ENCODE measurements at regions not wholly inside any gene's neighbourhood (a gene's known extent, or its start where the extent isn't known, plus 50 kb on each side); places are given as distances from the start of the nearest gene placed in this dataset.

- Mint-ChIP-seq H3K9me3 (peaks cover 7% of the 10 kb centered on the region), H3K27ac (no peak overlapping the region), H3K4me3 (no peak overlapping the region), H3K27me3 (no peaks in the 10 kb centered on the region), H3K4me1 (ENCODE audit: low read depth) (no peaks in the 10 kb centered on the region), H3K36me3 (ENCODE audit: low read depth) (no peaks in the 10 kb centered on the region)
Measured at GRCh38 chr14:86802726-86803125, 1190.3 kb downstream of the GALC start.

DNA sequence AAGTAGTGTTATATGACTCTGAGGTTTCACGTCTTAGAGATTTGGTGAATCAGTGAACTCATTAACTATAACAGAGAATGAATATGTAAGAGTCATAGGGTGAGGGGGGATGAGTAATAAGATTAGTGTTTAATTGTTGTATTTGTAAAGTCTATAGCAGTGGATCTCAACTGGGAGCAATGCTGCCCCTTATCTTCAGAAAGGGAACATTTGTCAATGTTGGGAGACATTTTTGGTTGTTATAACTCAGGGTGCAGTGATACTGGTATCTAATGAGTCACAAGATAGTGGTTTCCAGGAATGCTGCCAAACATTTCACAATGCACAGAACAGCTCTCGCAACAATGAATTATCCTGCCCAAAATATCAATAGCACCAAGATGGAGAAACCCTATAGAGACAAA is 1193.7 kb downstream of the GALC start:
- peaks cover 11% of the 10 kb centered on the region for H3K9me3 Mint-ChIP-seq
- H3K27ac Mint-ChIP-seq = no peak overlapping the region
- no peak overlapping the region for H3K4me3 Mint-ChIP-seq
- H3K4me1 Mint-ChIP-seq (ENCODE audit: low read depth) = no peaks in the 10 kb centered on the region
- H3K36me3 Mint-ChIP-seq (ENCODE audit: low read depth) = no peaks in the 10 kb centered on the region
- H3K27me3 Mint-ChIP-seq = no peaks in the 10 kb centered on the region

GRCh38 chr14:86798330-86798729 is 1194.7 kb downstream of the GALC start:
- Mint-ChIP-seq H3K36me3 (ENCODE audit: low read depth) (no peaks in the 10 kb centered on the region), H3K4me3 (no peak overlapping the region), H3K9me3 (peaks cover 12% of the 10 kb centered on the region), H3K4me1 (ENCODE audit: low read depth) (no peaks in the 10 kb centered on the region), H3K27ac (no peak overlapping the region), H3K27me3 (no peaks in the 10 kb centered on the region)

- no peaks in the 10 kb centered on the region for H3K27me3 Mint-ChIP-seq
- H3K9me3 Mint-ChIP-seq = peaks cover 15% of the 10 kb centered on the region
- no peaks in the 10 kb centered on the region for H3K4me1 Mint-ChIP-seq (ENCODE audit: low read depth)
- H3K4me3 Mint-ChIP-seq = no peak overlapping the region
- H3K36me3 Mint-ChIP-seq (ENCODE audit: low read depth) = no peaks in the 10 kb centered on the region
- no peak overlapping the region for H3K27ac Mint-ChIP-seq
Measured at GRCh38 chr14:86797075-86797351, 1196.0 kb downstream of the GALC start.

GRCh38 chr14:86796221-86797074 is 1196.5 kb downstream of the GALC start:
- H3K27ac Mint-ChIP-seq = no peak overlapping the region
- no peaks in the 10 kb centered on the region for H3K27me3 Mint-ChIP-seq
- H3K4me1 Mint-ChIP-seq (ENCODE audit: low read depth) = no peaks in the 10 kb centered on the region
- no peak overlapping the region for H3K4me3 Mint-ChIP-seq
- H3K36me3 Mint-ChIP-seq (ENCODE audit: low read depth) = no peaks in the 10 kb centered on the region
- peaks cover 15% of the 10 kb centered on the region for H3K9me3 Mint-ChIP-seq

DNA sequence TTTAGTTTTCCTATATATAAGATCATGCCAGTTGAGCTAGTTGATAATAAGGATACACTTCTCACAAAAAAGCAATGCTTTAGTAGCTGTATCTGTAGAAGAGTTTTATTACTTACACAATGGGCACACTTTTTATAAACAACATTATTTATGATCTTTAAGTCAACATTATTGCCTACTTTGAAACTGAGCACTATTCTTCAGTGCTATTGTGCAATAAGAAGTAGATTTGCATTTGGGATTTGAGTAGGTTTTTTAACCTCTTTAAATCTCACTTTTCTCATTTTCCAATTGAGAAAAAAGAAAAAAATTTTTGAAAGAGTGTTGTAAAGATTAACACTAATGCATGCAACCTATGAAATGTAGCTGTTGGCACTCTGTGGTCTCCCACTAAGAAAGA is 1198.3 kb downstream of the GALC start:
- Mint-ChIP-seq H3K36me3 (ENCODE audit: low read depth) (no peaks in the 10 kb centered on the region), H3K27ac (no peak overlapping the region), H3K9me3 (peaks cover 15% of the 10 kb centered on the region), H3K4me3 (no peak overlapping the region), H3K27me3 (no peaks in the 10 kb centered on the region), H3K4me1 (ENCODE audit: low read depth) (no peaks in the 10 kb centered on the region)

DNA sequence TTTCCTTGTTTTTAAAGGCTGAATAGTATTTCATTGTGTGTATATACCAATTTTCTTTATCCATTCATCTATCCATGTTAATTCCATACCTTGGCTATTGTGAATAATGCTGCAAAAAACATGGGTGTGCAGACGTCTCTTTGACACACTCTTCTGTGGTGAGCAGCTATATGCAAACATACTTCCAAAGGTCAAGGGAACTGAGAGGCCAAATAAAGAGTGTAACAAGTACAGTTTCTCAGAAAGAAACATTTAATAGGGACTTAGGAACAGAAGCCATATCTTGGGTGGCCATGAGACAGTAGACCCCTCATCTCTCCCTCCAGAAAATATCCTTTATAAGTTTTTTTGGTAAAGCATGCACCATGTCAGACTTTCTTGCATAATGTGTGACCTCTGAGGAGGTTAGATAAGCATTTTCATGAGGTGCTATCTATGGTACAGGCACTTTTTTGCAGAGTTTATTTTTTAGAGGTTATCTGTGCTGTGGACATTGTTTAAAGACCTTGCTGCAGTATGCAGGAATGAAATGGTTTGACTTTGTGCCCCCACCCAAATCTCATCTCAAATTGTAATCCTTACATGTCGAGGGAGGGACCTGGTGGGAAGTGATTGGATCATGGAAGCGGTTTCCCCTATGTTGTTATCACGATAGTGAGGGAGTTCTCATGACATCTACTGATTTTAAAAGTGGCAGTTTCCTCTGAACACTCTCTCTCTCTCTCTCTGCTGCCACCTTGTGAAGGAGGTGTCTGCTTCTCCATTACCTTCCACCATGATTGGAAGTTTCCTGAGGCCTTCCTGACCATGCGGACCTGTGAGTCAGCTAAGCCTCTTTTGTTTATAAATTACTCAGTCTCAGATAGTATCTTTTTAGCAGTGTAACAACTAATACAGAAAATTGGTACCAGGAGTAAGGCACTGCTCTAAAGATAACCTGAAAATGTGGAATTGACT is 1202.3 kb downstream of the GALC start:
- H3K36me3 Mint-ChIP-seq (ENCODE audit: low read depth) = no peaks in the 10 kb centered on the region
- peaks cover 4% of the 10 kb centered on the region for H3K9me3 Mint-ChIP-seq
- H3K27ac Mint-ChIP-seq = no peak overlapping the region
- H3K4me1 Mint-ChIP-seq (ENCODE audit: low read depth) = no peaks in the 10 kb centered on the region
- no peaks in the 10 kb centered on the region for H3K27me3 Mint-ChIP-seq
- H3K4me3 Mint-ChIP-seq = no peak overlapping the region

GRCh38 chr14:86788224-86788623 is 1204.8 kb downstream of the GALC start:
- Mint-ChIP-seq H3K4me3 (no peak overlapping the region), H3K36me3 (ENCODE audit: low read depth) (no peaks in the 10 kb centered on the region), H3K4me1 (ENCODE audit: low read depth) (no peaks in the 10 kb centered on the region), H3K27me3 (no peaks in the 10 kb centered on the region), H3K27ac (no peak overlapping the region), H3K9me3 (peaks cover 5% of the 10 kb centered on the region)

- peaks cover 3% of the 10 kb centered on the region for H3K9me3 Mint-ChIP-seq
- H3K27me3 Mint-ChIP-seq = no peaks in the 10 kb centered on the region
- H3K4me1 Mint-ChIP-seq (ENCODE audit: low read depth) = no peaks in the 10 kb centered on the region
- H3K4me3 Mint-ChIP-seq = no peak overlapping the region
- no peak overlapping the region for H3K27ac Mint-ChIP-seq
- H3K36me3 Mint-ChIP-seq (ENCODE audit: low read depth) = no peaks in the 10 kb centered on the region
Measured at GRCh38 chr14:86787717-86788116, 1205.3 kb downstream of the GALC start.

DNA sequence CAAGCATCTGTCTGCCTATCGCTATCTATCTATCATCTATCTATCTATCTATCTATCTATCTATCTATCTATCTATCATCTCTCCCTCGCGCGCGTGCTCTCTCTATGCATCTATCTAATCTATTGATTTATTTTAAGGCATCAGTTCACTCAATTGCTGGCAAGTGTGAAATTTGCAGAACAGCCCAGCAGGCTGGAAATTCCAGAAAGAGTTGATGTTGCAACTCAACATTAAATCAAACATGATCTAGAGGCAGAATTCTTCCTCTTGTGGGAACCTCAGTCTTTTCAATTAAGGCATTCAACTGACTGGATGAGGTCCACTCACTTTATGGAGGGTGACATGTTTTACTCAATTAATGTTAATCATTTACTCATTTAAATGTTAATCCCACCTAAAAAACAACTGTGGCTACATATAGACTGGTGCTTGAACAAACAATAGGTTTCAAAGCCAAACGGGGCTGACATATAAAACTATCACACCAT is 1210.8 kb downstream of the GALC start:
- Mint-ChIP-seq H3K36me3 (ENCODE audit: low read depth) (no peaks in the 10 kb centered on the region), H3K9me3 (peaks cover 14% of the 10 kb centered on the region), H3K4me1 (ENCODE audit: low read depth) (no peaks in the 10 kb centered on the region), H3K4me3 (no peak overlapping the region), H3K27ac (no peak overlapping the region), H3K27me3 (no peaks in the 10 kb centered on the region)

- Mint-ChIP-seq H3K4me3 (no peak overlapping the region), H3K27me3 (no peaks in the 10 kb centered on the region), H3K27ac (no peak overlapping the region), H3K36me3 (ENCODE audit: low read depth) (no peaks in the 10 kb centered on the region), H3K4me1 (ENCODE audit: low read depth) (no peaks in the 10 kb centered on the region), H3K9me3 (peaks cover 14% of the 10 kb centered on the region)
Measured at GRCh38 chr14:86780876-86781510, 1212.0 kb downstream of the GALC start.

DNA sequence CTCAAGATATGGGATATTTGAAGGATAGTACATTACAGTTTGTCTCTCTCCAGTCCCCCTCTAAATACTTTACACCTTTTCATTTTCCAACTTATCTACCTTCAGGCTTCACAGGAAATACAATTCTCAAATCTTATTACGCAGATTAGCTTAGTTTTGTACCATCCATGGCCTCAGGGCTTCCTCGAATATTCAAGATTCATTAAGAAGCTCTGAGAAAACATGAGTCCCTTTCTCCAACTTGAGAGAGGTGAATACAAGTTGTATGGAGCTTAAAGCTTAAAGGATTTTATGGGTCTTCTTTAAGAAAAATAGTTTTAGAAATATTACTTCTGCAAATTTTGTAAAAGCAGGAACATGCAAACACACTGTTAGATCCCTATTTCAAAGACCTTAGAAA is 1212.5 kb downstream of the GALC start:
- no peak overlapping the region for H3K4me3 Mint-ChIP-seq
- no peaks in the 10 kb centered on the region for H3K27me3 Mint-ChIP-seq
- H3K4me1 Mint-ChIP-seq (ENCODE audit: low read depth) = no peaks in the 10 kb centered on the region
- peaks cover 14% of the 10 kb centered on the region for H3K9me3 Mint-ChIP-seq
- no peaks in the 10 kb centered on the region for H3K36me3 Mint-ChIP-seq (ENCODE audit: low read depth)
- H3K27ac Mint-ChIP-seq = no peak overlapping the region

- H3K36me3 Mint-ChIP-seq (ENCODE audit: low read depth) = no peaks in the 10 kb centered on the region
- peaks cover 16% of the 10 kb centered on the region for H3K9me3 Mint-ChIP-seq
- no peak overlapping the region for H3K4me3 Mint-ChIP-seq
- no peaks in the 10 kb centered on the region for H3K4me1 Mint-ChIP-seq (ENCODE audit: low read depth)
- H3K27me3 Mint-ChIP-seq = no peaks in the 10 kb centered on the region
- no peak overlapping the region for H3K27ac Mint-ChIP-seq
Measured at GRCh38 chr14:86779416-86779815, 1213.6 kb downstream of the GALC start.

DNA sequence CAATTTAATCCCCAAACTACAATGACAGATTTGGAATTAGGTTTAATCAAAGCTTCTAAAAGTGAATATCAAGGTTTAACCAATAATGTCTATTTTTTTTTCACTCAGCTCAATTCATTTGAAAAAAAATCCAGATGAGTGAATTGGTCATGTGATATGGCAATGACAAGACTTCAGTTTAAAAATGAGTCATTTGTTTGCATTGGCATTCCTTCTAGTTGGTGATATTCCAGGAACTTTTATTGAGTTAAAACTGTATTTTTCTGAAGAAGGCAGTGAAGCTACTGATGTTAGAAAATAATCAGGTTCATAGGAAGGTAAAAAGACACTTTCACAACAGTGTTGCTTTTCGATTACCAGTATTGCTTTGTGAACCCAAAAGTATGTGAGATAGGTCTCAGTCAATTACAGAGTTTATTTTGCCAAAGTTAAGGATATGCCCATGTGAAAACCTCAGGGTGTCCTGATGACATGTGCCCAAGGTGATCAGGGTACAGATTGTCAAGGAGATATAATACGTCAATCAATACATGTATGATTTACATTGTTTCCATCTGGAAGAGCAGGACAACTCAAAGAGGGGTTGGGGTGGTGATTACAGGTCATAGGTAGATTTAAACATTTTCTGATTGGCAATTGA is 1214.9 kb downstream of the GALC start:
- H3K27ac Mint-ChIP-seq = no peak overlapping the region
- H3K4me3 Mint-ChIP-seq = no peak overlapping the region
- no peaks in the 10 kb centered on the region for H3K27me3 Mint-ChIP-seq
- H3K9me3 Mint-ChIP-seq = peaks cover 19% of the 10 kb centered on the region
- no peaks in the 10 kb centered on the region for H3K4me1 Mint-ChIP-seq (ENCODE audit: low read depth)
- H3K36me3 Mint-ChIP-seq (ENCODE audit: low read depth) = no peaks in the 10 kb centered on the region

All from stimulated activated naive CD8-positive, alpha-beta T cell treated with anti-CD3 and anti-CD28 coated beads, Interleukin-15, Interleukin-2, amounts not matched to agents 100 ng/mL and 50 ng/mL, for 24 hours (primary cell).